ENCODE measurements at regions not wholly inside any gene's neighbourhood (a gene's known extent, or its start where the extent isn't known, plus 50 kb on each side); places are given as distances from the start of the nearest gene placed in this dataset.

- 52 to 74% methylated on average over 3 to 5 of the region's 5 CpGs for WGBS, 2 donors
- Histone ChIP-seq H3K36me3 (replicated peaks in 1 of 2; ENCODE audit: insufficient read depth in 1 of 2, low read depth in 2 of 2) (no peaks in the 10 kb centered on the region), H3K27ac (no peak overlapping the region), H3K4me3 (no peak overlapping the region), H3K27me3 (no peaks in the 10 kb centered on the region), H3K4me1 (no peaks in the 10 kb centered on the region), H3K9me3 (no peaks in the 10 kb centered on the region)
- TF ChIP-seq POLR2A (IDR thresholded peaks at IDR 0.05), result no peak
- TF ChIP-seq CTCF (IDR thresholded peaks at IDR 0.05), result no peak
- intact Hi-C loops (cut with DNase I), result no loop called here
- no peak for DNase-seq
- no peak for ATAC-seq
These were observed 425.2 kb downstream of the IDS start for GRCh38 chrX:149079805-149080406.

- H3K4me1 ChIP-seq, result no peaks in the 10 kb centered on the region
- ATAC-seq, result no peak
- TF ChIP-seq CTCF (IDR thresholded peaks at IDR 0.05) (no peak), POLR2A (IDR thresholded peaks at IDR 0.05) (no peak)
- intact Hi-C loops (cut with DNase I), result no loop called here
- H3K9me3 ChIP-seq, result no peaks in the 10 kb centered on the region
- H3K27me3 ChIP-seq, result no peaks in the 10 kb centered on the region
- no peak overlapping the region for H3K4me3 ChIP-seq
- no peaks in the 10 kb centered on the region for H3K36me3 ChIP-seq (replicated peaks in 1 of 2; ENCODE audit: insufficient read depth in 1 of 2, low read depth in 2 of 2)
- no peak overlapping the region for H3K27ac ChIP-seq
- 15 to 75% methylated on average over 1 to 8 of the region's 8 CpGs for WGBS, 2 donors
- DNase-seq, result peak in 1 of 4 donors; percentile 6
These were observed 430.7 kb downstream of the IDS start for GRCh38 chrX:149074398-149074797.

GRCh38 chrX:149073479-149073878 is 431.6 kb downstream of the IDS start:
- Histone ChIP-seq H3K27me3 (no peaks in the 10 kb centered on the region), H3K4me1 (no peaks in the 10 kb centered on the region), H3K36me3 (replicated peaks in 1 of 2; ENCODE audit: insufficient read depth in 1 of 2, low read depth in 2 of 2) (no peaks in the 10 kb centered on the region), H3K27ac (no peak overlapping the region), H3K4me3 (no peak overlapping the region), H3K9me3 (no peaks in the 10 kb centered on the region)
- no peak for DNase-seq
- no peak for ATAC-seq
- WGBS, 2 donors, result 55 to 71% methylated on average over 3 of the region's 3 CpGs
- TF ChIP-seq POLR2A (IDR thresholded peaks at IDR 0.05), result no peak
- TF ChIP-seq CTCF (IDR thresholded peaks at IDR 0.05), result no peak
- intact Hi-C loops (cut with DNase I), result no loop called here

- intact Hi-C loops (cut with DNase I), result no loop called here
- H3K4me3 ChIP-seq, result no peak overlapping the region
- 58 to 59% methylated on average over 2 of the region's 2 CpGs for WGBS, 2 donors
These were observed 435.2 kb downstream of the IDS start for GRCh38 chrX:149069899-149070298.

More at GRCh38 chrX:149069899-149070298, 435.2 kb downstream of the IDS start:
- no peaks in the 10 kb centered on the region for H3K4me1 ChIP-seq
- no peaks in the 10 kb centered on the region for H3K36me3 ChIP-seq (replicated peaks in 1 of 2; ENCODE audit: insufficient read depth in 1 of 2, low read depth in 2 of 2)
- H3K27ac ChIP-seq, result no peak overlapping the region
- ATAC-seq (no peak), DNase-seq (no peak)
- no peaks in the 10 kb centered on the region for H3K27me3 ChIP-seq
- no peak for TF ChIP-seq POLR2A (IDR thresholded peaks at IDR 0.05)
- no peak for TF ChIP-seq CTCF (IDR thresholded peaks at IDR 0.05)
- no peaks in the 10 kb centered on the region for H3K9me3 ChIP-seq
